OCI-LY3 (cell line): ENCODE measurements at regions not wholly inside any gene's neighbourhood (a gene's known extent, or its start where the extent isn't known, plus 50 kb on each side); places are given as distances from the start of the nearest gene placed in this dataset.

Source experiments
- H2AFZ ChIP-seq: fragments of 200-600, 300-600 bp; shearing (Covaris generic); 2 replicates; pipeline ENCODE4 v1.6.0; 2014; ENCODE audit warnings: antibody characterized with exemption, low read depth, low read length
- H3K27ac ChIP-seq: fragments of 200-600, 300-600 bp; sonication (generic); 2 replicates; pipeline ENCODE4 v1.5.1; 2014; ENCODE audit warnings: mild to moderate bottlenecking, low read length, moderate library complexity, mixed read lengths
- H3K27me3 ChIP-seq: fragments of 200-600, 300-600 bp; sonication (generic); 2 replicates; pipeline ENCODE4 v1.6.1; 2014; ENCODE audit warnings: low read depth, low read length, mixed read lengths
- H3K36me3 ChIP-seq: fragments of 200-600, 300-600 bp; sonication (generic); replicated peaks from 2 replicates; pipeline ENCODE3; 2014; ENCODE audit warnings: low read depth, low read length, mixed read lengths
- H3K4me1 ChIP-seq: fragments of 300-600, 200-600 bp; sonication (generic); 2 replicates; pipeline ENCODE4 v1.6.1; 2014; ENCODE audit warnings: low read length, mixed read lengths
- H3K4me2 ChIP-seq: fragments of 200-600, 300-600 bp; sonication (generic); 2 replicates; pipeline ENCODE4 v1.6.1; 2014; ENCODE audit warnings: low read length, mixed read lengths
- H3K4me3 ChIP-seq: fragments of 300-600, 200-600 bp; sonication (generic); 2 replicates; pipeline ENCODE4 v1.5.1; 2014; ENCODE audit warnings: antibody characterized with exemption, mild to moderate bottlenecking, low read length, moderate library complexity
- H3K79me2 ChIP-seq: fragments of 300-600, 200-600 bp; shearing (Covaris generic); 2 replicates; pipeline ENCODE4 v1.6.1; 2014; ENCODE audit warnings: mild to moderate bottlenecking, low read length, mixed read lengths
- H3K9ac ChIP-seq: fragments of 300-600, 200-600 bp; shearing (Covaris generic); 2 replicates; pipeline ENCODE4 v1.6.0; 2014; ENCODE audit warnings: mild to moderate bottlenecking, low read length, moderate library complexity
- H3K9me3 ChIP-seq: fragments of 200-600, 300-600 bp; shearing (Covaris generic); 2 replicates; pipeline ENCODE4 v1.6.1; 2014; ENCODE audit warnings: low read length, mixed read lengths; ENCODE audit not compliant: insufficient read depth
- H4K20me1 ChIP-seq: fragments of 200-600, 300-600 bp; sonication (generic); 2 replicates; pipeline ENCODE4 v1.6.1; 2016; ENCODE audit warnings: low read length, mixed read lengths; ENCODE audit not compliant: insufficient read depth
- EZH2phosphoT487 ChIP-seq: fragments of 200-600 bp; shearing (Covaris generic); IDR thresholded peaks from 2 replicates; pipeline ENCODE4 v1.6.1; 2018; ENCODE audit warnings: antibody characterized with exemption, mixed run types, low read depth
- TF ChIP-seq, protein P1 (sequence below): fragments of 200-600, 300-600 bp; sonication (generic); IDR thresholded peaks from 2 replicates; pipeline ENCODE4 v1.5.1; 2014; ENCODE audit warnings: antibody characterized with exemption, low read length, low read depth

DNA sequence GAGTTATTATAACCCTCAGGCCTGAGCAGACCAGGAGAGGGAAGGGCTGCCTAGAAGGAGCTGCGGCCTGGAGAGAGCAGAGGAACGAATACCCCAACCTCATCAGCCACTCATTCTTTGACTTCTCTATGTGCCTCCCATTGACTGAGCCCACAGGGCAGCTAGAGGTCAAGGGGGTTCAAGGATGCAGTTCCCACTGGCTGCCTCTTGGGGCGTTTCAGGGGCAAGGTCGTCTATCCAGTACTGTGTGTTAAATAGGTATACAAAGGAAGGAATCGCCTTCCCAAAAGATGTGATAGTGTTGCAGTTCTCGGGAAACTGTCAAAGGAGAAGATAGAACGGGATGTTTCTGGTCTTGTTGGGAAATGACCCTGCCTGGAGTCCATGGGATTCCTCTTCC lies 250.6 kb downstream of the PRDM2 start:
- TF ChIP-seq, protein P1, sequence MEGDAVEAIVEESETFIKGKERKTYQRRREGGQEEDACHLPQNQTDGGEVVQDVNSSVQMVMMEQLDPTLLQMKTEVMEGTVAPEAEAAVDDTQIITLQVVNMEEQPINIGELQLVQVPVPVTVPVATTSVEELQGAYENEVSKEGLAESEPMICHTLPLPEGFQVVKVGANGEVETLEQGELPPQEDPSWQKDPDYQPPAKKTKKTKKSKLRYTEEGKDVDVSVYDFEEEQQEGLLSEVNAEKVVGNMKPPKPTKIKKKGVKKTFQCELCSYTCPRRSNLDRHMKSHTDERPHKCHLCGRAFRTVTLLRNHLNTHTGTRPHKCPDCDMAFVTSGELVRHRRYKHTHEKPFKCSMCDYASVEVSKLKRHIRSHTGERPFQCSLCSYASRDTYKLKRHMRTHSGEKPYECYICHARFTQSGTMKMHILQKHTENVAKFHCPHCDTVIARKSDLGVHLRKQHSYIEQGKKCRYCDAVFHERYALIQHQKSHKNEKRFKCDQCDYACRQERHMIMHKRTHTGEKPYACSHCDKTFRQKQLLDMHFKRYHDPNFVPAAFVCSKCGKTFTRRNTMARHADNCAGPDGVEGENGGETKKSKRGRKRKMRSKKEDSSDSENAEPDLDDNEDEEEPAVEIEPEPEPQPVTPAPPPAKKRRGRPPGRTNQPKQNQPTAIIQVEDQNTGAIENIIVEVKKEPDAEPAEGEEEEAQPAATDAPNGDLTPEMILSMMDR, result peak; percentile 7; the same call in 1 of the 2 replicates
- TF ChIP-seq EZH2phosphoT487, result no peak
- H3K79me2 ChIP-seq, result no peaks in the 10 kb centered on the region

DNA sequence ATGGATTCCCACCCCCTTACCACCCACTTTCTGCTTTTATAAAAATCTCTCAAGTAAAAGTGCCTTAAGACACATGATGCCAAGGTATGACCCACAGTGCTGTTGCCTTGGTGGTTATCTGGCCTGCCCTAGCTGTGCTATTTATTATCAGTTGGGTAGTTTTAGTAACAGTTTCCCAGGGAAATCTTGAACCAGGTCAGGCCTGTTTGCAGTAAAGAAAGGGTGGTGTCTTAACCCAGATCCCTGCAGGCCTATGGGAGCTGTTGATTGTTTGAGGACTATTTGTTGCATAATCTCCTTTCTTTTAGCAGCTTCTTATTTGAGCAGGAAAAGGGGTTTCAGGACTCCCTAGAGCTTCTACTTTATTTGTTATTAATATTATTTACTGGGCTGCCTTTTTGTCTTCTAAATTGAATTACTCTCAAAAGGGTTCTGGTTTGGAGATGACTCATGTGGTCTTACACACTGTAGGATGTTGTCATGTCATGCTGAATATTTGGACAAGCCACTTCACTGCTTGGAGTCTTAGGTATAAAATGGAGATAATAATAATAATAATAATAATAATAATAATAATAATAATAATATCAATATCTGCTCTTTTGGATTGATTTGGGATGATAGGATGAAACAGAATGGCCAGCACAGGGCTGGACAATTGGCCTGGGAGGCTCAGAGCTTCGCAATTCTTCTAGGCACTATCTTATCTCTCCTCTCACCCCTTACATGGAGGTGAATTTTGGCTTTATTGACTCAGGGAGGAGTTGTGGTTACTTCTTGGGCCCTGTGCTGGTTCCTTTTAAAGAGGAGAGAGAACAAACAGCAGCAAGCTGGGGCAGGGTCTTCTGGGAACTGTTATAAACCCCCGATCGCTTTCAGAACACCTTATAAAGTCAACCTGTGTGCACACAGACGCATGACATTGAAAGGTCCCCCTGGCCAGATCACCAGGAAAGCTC lies 252.1 kb downstream of the PRDM2 start:
- Histone ChIP-seq H3K4me3 (no peak overlapping the region), H3K4me2 (no peak overlapping the region), H3K27ac (no peak overlapping the region), H4K20me1 (no peaks in the 10 kb centered on the region), H3K27me3 (peaks cover 22% of the 10 kb centered on the region; the same call in 1 of the 2 replicates), H2AFZ (no peak overlapping the region), H3K36me3 (no peaks in the 10 kb centered on the region), H3K79me2 (no peaks in the 10 kb centered on the region), H3K4me1 (no peaks in the 10 kb centered on the region), H3K9ac (no peak overlapping the region), H3K9me3 (no peaks in the 10 kb centered on the region)
- TF ChIP-seq EZH2phosphoT487, result no peak
- TF ChIP-seq, protein P1, result no peak

More for the DNA sequence above, 250.6 kb downstream of the PRDM2 start:
- no peaks in the 10 kb centered on the region for H3K4me1 ChIP-seq
- no peak overlapping the region for H3K9ac ChIP-seq
- no peak overlapping the region for H3K4me2 ChIP-seq
- no peaks in the 10 kb centered on the region for H4K20me1 ChIP-seq
- H3K27me3 ChIP-seq, result peaks cover 19% of the 10 kb centered on the region; the same call in 1 of the 2 replicates
- no peak overlapping the region for H2AFZ ChIP-seq
- no peak overlapping the region for H3K4me3 ChIP-seq
- no peaks in the 10 kb centered on the region for H3K36me3 ChIP-seq
- H3K27ac ChIP-seq, result no peak overlapping the region
- no peaks in the 10 kb centered on the region for H3K9me3 ChIP-seq

DNA sequence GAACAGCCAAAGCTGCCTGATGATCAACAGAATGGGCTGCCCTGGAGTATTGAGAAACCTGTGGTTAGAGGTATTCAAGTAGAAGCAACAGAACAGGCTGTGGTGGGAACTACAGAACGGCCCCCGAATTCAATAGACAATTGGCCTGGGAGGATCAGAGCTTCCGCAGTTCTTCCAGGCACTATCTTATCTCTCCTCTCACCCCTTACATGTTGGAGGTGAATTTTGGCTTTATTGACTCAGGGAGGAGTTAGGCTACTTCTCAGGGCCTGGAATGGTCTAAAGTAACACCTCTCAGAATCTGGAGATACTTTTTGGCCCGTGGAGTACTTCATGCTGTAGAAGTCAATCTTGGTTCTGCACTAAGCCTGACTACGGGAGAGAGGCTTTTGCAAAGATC lies 253.0 kb downstream of the PRDM2 start:
- H3K27me3 ChIP-seq, result peaks cover 22% of the 10 kb centered on the region; the same call in 1 of the 2 replicates
- H3K4me2 ChIP-seq, result no peak overlapping the region
- no peaks in the 10 kb centered on the region for H3K9me3 ChIP-seq
- H3K36me3 ChIP-seq, result no peaks in the 10 kb centered on the region
- no peak overlapping the region for H3K9ac ChIP-seq
- H2AFZ ChIP-seq, result no peak overlapping the region
- no peaks in the 10 kb centered on the region for H3K4me1 ChIP-seq
- no peaks in the 10 kb centered on the region for H3K79me2 ChIP-seq
- no peak overlapping the region for H3K4me3 ChIP-seq
- H4K20me1 ChIP-seq, result no peaks in the 10 kb centered on the region
- H3K27ac ChIP-seq, result no peak overlapping the region
- TF ChIP-seq, protein P1, result no peak
- no peak for TF ChIP-seq EZH2phosphoT487

DNA sequence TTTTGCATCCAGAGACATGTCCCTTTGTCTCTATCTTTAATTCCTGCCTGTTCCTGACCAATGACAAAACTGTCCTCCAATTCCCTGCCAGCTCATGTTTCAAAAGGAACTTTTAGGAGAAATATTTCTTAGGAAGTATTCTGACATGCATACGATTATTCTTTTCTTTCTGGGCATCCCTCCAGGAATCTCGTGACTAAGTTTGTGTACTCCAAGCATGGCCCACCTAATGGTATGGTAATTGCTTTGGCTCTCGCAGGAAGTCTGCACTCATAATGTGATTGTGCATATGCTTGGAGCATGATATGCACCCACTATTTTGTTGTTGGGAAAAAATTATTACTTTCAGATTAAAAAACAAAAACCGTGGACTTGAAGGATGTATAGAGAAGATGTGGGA lies 256.4 kb downstream of the PRDM2 start:
- no peak overlapping the region for H3K9ac ChIP-seq
- no peak overlapping the region for H3K4me3 ChIP-seq
- H3K9me3 ChIP-seq, result no peaks in the 10 kb centered on the region
- H3K36me3 ChIP-seq, result no peaks in the 10 kb centered on the region
- H2AFZ ChIP-seq, result no peak overlapping the region
- no peak overlapping the region for H3K4me2 ChIP-seq
- no peak overlapping the region for H3K27ac ChIP-seq
- H3K79me2 ChIP-seq, result no peaks in the 10 kb centered on the region
- TF ChIP-seq, protein P1, result no peak
- no peak for TF ChIP-seq EZH2phosphoT487
- no peaks in the 10 kb centered on the region for H3K4me1 ChIP-seq
- H3K27me3 ChIP-seq, result peaks cover 22% of the 10 kb centered on the region; the same call in 1 of the 2 replicates
- no peaks in the 10 kb centered on the region for H4K20me1 ChIP-seq
